HL-60 (cell line): ENCODE measurements at regions not wholly inside any gene's neighbourhood (a gene's known extent, or its start where the extent isn't known, plus 50 kb on each side); places are given as distances from the start of the nearest gene placed in this dataset.

Source experiments
- POLR2AphosphoS5 ChIP-seq: IDR thresholded peaks from 2 replicates; pipeline ENCODE4 v1.6.1; 2012; ENCODE audit warnings: low read depth
- REST ChIP-seq: IDR thresholded peaks from 2 replicates; pipeline ENCODE4 v1.6.1; 2012; ENCODE audit warnings: low read depth; ENCODE audit not compliant: insufficient replicate concordance
- TF ChIP-seq, protein P1 (sequence below): IDR thresholded peaks from one replicate; pipeline ENCODE4 v1.5.1; 2011; ENCODE audit warnings: low read length, control low read depth, inconsistent platforms; ENCODE audit not compliant: insufficient read depth

DNA sequence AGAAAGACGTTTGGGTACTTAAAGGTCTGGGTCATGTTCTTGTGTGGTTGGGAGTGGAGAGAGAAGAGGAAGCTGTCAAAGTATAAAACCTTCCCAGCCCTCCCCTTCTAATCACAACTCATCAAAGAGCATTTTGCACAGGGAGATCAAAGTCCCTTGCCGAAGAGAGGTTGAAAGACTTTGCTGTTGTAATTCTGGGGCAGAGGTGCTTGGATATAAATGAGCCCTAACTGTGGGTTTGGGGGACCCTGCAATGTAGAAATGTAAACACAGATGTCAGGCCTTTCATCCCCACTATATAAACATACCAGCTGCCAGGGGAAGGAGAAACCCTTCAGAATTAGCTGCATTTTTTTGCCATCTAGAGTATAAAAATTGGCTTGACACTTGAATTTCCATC is 182.1 kb downstream of the ETAA1 start:
- TF ChIP-seq REST (no peak), POLR2AphosphoS5 (no peak)
- TF ChIP-seq, protein P1, sequence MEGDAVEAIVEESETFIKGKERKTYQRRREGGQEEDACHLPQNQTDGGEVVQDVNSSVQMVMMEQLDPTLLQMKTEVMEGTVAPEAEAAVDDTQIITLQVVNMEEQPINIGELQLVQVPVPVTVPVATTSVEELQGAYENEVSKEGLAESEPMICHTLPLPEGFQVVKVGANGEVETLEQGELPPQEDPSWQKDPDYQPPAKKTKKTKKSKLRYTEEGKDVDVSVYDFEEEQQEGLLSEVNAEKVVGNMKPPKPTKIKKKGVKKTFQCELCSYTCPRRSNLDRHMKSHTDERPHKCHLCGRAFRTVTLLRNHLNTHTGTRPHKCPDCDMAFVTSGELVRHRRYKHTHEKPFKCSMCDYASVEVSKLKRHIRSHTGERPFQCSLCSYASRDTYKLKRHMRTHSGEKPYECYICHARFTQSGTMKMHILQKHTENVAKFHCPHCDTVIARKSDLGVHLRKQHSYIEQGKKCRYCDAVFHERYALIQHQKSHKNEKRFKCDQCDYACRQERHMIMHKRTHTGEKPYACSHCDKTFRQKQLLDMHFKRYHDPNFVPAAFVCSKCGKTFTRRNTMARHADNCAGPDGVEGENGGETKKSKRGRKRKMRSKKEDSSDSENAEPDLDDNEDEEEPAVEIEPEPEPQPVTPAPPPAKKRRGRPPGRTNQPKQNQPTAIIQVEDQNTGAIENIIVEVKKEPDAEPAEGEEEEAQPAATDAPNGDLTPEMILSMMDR, result no peak
